OCI-LY1 (cell line): ENCODE measurements at regions not wholly inside any gene's neighbourhood (a gene's known extent, or its start where the extent isn't known, plus 50 kb on each side); places are given as distances from the start of the nearest gene placed in this dataset.

Experiments
- CTCF ChIP-seq: fragments of 200-600 bp; sonication (generic), shearing (Covaris generic); IDR thresholded peaks from 2 replicates; pipeline ENCODE4 v1.5.1; 2017; ENCODE audit warnings: mild to moderate bottlenecking, antibody characterized with exemption, low read length, moderate library complexity, mixed read lengths
- EZH2 ChIP-seq: fragments of 200-600 bp; sonication (generic), shearing (Covaris generic); IDR thresholded peaks from 2 replicates; pipeline ENCODE4 v1.8.0; 2017; ENCODE audit warnings: borderline replicate concordance, mixed run types, mild to moderate bottlenecking, antibody characterized with exemption, low read length, moderate library complexity, mixed read lengths

DNA sequence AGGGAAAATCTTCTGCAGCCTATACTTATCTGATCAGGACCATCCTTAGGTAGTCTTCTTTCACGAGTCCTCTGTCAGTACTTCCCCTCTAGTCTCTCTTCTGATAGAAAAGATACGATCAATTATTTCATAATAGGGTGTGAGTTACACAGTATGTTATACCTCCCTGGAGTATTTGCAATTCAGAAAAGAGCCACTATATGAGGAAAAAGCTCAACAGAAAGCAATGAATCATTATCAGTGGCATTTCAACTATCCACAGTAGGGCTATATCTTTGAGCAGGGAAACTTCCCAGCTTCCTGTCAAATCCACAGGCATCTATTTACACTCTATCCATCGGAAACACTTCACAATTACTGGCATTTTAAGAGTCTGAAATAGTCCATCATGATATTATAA lies 105.3 kb upstream of the ACVR2A start:
- no peak for TF ChIP-seq CTCF
- TF ChIP-seq EZH2 = no peak
